T follicular helper cell (primary cell): ENCODE measurements at regions not wholly inside any gene's neighbourhood (a gene's known extent, or its start where the extent isn't known, plus 50 kb on each side); places are given as distances from the start of the nearest gene placed in this dataset.

Source experiments
- DNase-seq: peaks from one replicate; pipeline ENCODE4 v3.0.0-alpha.2; 2020; ENCODE audit warnings: low read depth

- no peak for DNase-seq
Measured at GRCh38 chr5:173719731-173720082, 103.3 kb upstream of the BOD1 start.

GRCh38 chr5:173720286-173720952 lies 104.0 kb upstream of the BOD1 start:
- DNase-seq = no peak

GRCh38 chr5:173720953-173721600 lies 104.6 kb upstream of the BOD1 start:
- no peak for DNase-seq

GRCh38 chr5:173721601-173722232 lies 105.3 kb upstream of the BOD1 start:
- no peak for DNase-seq

- DNase-seq = no peak
Measured at GRCh38 chr5:173726846-173727557, 110.6 kb upstream of the BOD1 start.

- no peak for DNase-seq
Measured at GRCh38 chr5:173727839-173728778, 111.7 kb upstream of the BOD1 start.

GRCh38 chr5:173729079-173729765 lies 112.8 kb upstream of the BOD1 start:
- no peak for DNase-seq

GRCh38 chr5:173730632-173731298 lies 114.3 kb upstream of the BOD1 start:
- DNase-seq = no peak

- DNase-seq = no peak
Measured at GRCh38 chr5:173733021-173733420, 116.6 kb upstream of the BOD1 start.

- DNase-seq = no peak
Measured at GRCh38 chr5:173733425-173733824, 117.0 kb upstream of the BOD1 start.

GRCh38 chr5:173733831-173734501 lies 117.5 kb upstream of the BOD1 start:
- DNase-seq = no peak

- no peak for DNase-seq
Measured at GRCh38 chr5:173734716-173735115, 118.3 kb upstream of the BOD1 start.

- DNase-seq = no peak
Measured at GRCh38 chr5:173735184-173735583, 118.7 kb upstream of the BOD1 start.

GRCh38 chr5:173735691-173736090 lies 119.2 kb upstream of the BOD1 start:
- DNase-seq = no peak

- DNase-seq = no peak
Measured at GRCh38 chr5:173736374-173736773, 119.9 kb upstream of the BOD1 start.

GRCh38 chr5:173736923-173737412 lies 120.5 kb upstream of the BOD1 start:
- no peak for DNase-seq

- DNase-seq = no peak
Measured at GRCh38 chr5:173739741-173740140, 123.3 kb upstream of the BOD1 start.

GRCh38 chr5:173740400-173740799 lies 124.0 kb upstream of the BOD1 start:
- no peak for DNase-seq

- DNase-seq = no peak
Measured at GRCh38 chr5:173741087-173741486, 124.6 kb upstream of the BOD1 start.
